Lung (tissue), 11 donors: ENCODE measurements at regions not wholly inside any gene's neighbourhood (a gene's known extent, or its start where the extent isn't known, plus 50 kb on each side); places are given as distances from the start of the nearest gene placed in this dataset.

Source experiments
- ATAC-seq: fragments of 200-7000 bp; cut with Tn5 transposase; one replicate; pipeline ENCODE4 v1.9.1; 2020; ENCODE audit warnings: moderate number of reproducible peaks; ENCODE audit not compliant: insufficient read depth, low FRiP score
- DNase-seq, 3 donors: peaks; one replicate each; pipeline ENCODE4 v3.0.0-alpha.2; 2013 to 2017
- H3K27ac ChIP-seq, 2 donors: one replicate each; pipeline ENCODE4 v1.5.1; 2013; ENCODE audit warnings: mild to moderate bottlenecking in 2 of 2, moderate library complexity in 2 of 2, control low read depth in 1 of 2, inconsistent platforms in 1 of 2, low read depth in 1 of 2, low read length in 1 of 2
- H3K27me3 ChIP-seq, 3 donors: one replicate each; pipeline ENCODE4 v1.5.1; 2013; ENCODE audit warnings: low read length in 2 of 3; ENCODE audit not compliant: control insufficient read depth in 3 of 3, insufficient read depth in 3 of 3
- H3K36me3 ChIP-seq, 4 donors: one replicate each; pipeline ENCODE4 v1.5.1; 2013; ENCODE audit warnings: low read length in 4 of 4, mild to moderate bottlenecking in 1 of 4, moderate library complexity in 1 of 4; ENCODE audit not compliant: control insufficient read depth in 4 of 4, insufficient read depth in 4 of 4
- H3K4me1 ChIP-seq, 5 donors: one replicate each; pipeline ENCODE4 v1.5.1; 2013; ENCODE audit warnings: low read length in 5 of 5, mild to moderate bottlenecking in 2 of 5, moderate library complexity in 1 of 5; ENCODE audit not compliant: control insufficient read depth in 5 of 5, insufficient read depth in 5 of 5
- H3K4me3 ChIP-seq: one replicate; pipeline ENCODE4 v1.5.1; 2013; ENCODE audit warnings: mild to moderate bottlenecking, control low read depth, moderate library complexity
- H3K9ac ChIP-seq, 2 donors: one replicate each; pipeline ENCODE4 v1.5.1; 2013; ENCODE audit warnings: low read length in 2 of 2, control low read depth in 1 of 2; ENCODE audit not compliant: insufficient read depth in 1 of 2
- H3K9me3 ChIP-seq, 4 donors: one replicate each; pipeline ENCODE4 v1.5.1; 2013; ENCODE audit warnings: low read length in 3 of 4, mild to moderate bottlenecking in 1 of 4, moderate library complexity in 1 of 4; ENCODE audit not compliant: control insufficient read depth in 4 of 4, insufficient read depth in 3 of 4
- WGBS, 2 donors: extraction: QIAGEN DNeasy Blood & Tissue Kit; methylation state at CpG; one replicate each; pipeline ENCODE4 v1.1.7; 2013; 5-methylcytosine and 5-hydroxymethylcytosine counted together
- TF ChIP-seq, protein P1 (sequence below): IDR thresholded peaks from 2 replicates; pipeline ENCODE4 v1.5.1; 2012; ENCODE audit warnings: mild to moderate bottlenecking; ENCODE audit errors: control extremely low read depth, extremely low read depth
- donor health status: control.
- donor health status: control.
- donor health status: Bipolar disorder and iron deficiency.
- donor health status: healthy.
- donor health status: DM: yes; HTN: yes; CAD: no.

- H3K27me3 ChIP-seq = no peaks in the 10 kb centered on the region
- 63 to 70% methylated on average over 2 of the region's 2 CpGs for WGBS, 2 donors
- ATAC-seq = no peak
- no peak for DNase-seq
- H3K27ac ChIP-seq = no peak overlapping the region
- H3K4me3 ChIP-seq = no peak overlapping the region
- no peak overlapping the region for H3K9ac ChIP-seq
- H3K4me1 ChIP-seq = no peaks in the 10 kb centered on the region
- TF ChIP-seq, protein P1, sequence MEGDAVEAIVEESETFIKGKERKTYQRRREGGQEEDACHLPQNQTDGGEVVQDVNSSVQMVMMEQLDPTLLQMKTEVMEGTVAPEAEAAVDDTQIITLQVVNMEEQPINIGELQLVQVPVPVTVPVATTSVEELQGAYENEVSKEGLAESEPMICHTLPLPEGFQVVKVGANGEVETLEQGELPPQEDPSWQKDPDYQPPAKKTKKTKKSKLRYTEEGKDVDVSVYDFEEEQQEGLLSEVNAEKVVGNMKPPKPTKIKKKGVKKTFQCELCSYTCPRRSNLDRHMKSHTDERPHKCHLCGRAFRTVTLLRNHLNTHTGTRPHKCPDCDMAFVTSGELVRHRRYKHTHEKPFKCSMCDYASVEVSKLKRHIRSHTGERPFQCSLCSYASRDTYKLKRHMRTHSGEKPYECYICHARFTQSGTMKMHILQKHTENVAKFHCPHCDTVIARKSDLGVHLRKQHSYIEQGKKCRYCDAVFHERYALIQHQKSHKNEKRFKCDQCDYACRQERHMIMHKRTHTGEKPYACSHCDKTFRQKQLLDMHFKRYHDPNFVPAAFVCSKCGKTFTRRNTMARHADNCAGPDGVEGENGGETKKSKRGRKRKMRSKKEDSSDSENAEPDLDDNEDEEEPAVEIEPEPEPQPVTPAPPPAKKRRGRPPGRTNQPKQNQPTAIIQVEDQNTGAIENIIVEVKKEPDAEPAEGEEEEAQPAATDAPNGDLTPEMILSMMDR = no peak
- H3K9me3 ChIP-seq = peaks cover 0 to 5% (median 2%) of the 10 kb centered on the region in 4 donors
- no peaks in the 10 kb centered on the region for H3K36me3 ChIP-seq
These were observed 812.3 kb downstream of the CDH11 start for GRCh38 chr16:64309398-64310110.

GRCh38 chr16:64308721-64309120 lies 813.1 kb downstream of the CDH11 start:
- no peak for ATAC-seq
- no peak overlapping the region for H3K27ac ChIP-seq
- WGBS, 2 donors = 83 to 91% methylated on average over 3 of the region's 3 CpGs
- H3K36me3 ChIP-seq = no peaks in the 10 kb centered on the region
- no peak overlapping the region for H3K4me3 ChIP-seq
- H3K9me3 ChIP-seq = peaks cover 0 to 5% (median 2%) of the 10 kb centered on the region in 4 donors
- H3K27me3 ChIP-seq = no peaks in the 10 kb centered on the region
- no peak for DNase-seq
- H3K9ac ChIP-seq = no peak overlapping the region
- peaks cover 0 to 4% (median 0%) of the 10 kb centered on the region in 5 donors for H3K4me1 ChIP-seq
- TF ChIP-seq, protein P1 = no peak

DNA sequence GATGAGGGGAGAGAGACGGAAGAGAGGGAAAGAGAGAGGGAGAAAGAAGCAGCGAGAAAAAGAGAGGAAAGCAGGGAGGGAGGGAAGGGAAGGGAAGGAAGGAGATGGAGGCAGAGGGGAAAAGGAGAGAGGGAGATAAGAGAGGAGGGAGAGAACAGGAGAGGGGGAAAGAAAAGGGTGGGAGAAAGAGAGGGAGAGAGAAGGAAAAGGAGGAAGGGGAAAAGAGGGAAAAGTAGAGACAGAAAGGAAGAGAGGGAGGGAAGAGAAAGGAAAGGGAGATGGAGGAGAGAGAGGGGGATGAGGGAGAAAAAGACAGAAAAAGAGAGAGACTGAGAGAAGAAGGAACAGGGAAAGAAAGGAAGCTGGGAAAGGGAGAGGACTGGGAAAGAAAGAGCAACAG lies 814.4 kb downstream of the CDH11 start:
- peaks cover 0 to 4% (median 0%) of the 10 kb centered on the region in 5 donors for H3K4me1 ChIP-seq
- no peak overlapping the region for H3K9ac ChIP-seq
- H3K4me3 ChIP-seq = no peak overlapping the region
- no peaks in the 10 kb centered on the region for H3K27me3 ChIP-seq
- ATAC-seq (no peak), DNase-seq (no peak)
- peaks cover 0 to 5% (median 2%) of the 10 kb centered on the region in 4 donors for H3K9me3 ChIP-seq
- TF ChIP-seq, protein P1 = no peak
- H3K27ac ChIP-seq = no peak overlapping the region
- 78 to 86% methylated on average over 2 of the region's 2 CpGs for WGBS, 2 donors
- H3K36me3 ChIP-seq = no peaks in the 10 kb centered on the region
